ENCODE measurements at regions not wholly inside any gene's neighbourhood (a gene's known extent, or its start where the extent isn't known, plus 50 kb on each side); places are given as distances from the start of the nearest gene placed in this dataset.

DNA sequence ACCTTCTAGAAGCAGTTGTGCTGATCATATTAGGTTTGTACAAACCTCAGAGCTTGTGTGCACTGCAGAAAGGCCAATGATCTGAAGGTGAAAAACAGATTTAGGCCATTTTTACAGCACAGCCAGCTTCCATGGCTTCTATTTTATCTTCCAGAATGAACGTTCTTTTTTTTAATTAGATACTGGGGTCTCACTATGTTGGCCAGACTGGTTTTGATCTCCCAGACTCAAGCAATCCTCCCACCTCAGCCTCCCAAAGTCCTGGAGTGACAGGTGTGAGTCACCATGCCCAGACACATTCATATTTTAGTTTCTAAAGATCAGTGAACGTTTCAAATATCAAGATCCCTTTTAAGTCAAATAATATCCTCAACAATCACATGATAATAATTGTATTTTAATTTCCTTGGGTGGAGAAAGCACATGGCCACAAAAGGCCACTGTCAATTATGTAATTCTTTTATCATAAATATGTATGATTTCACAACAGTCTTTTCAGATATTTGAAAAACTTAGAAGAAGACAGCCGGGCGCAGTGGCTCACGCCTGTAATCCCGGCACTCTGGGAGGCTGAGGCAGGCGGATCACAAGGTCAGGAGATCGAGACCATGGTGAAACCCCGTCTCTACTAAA lies 326.7 kb upstream of the JARID2 start:
- H3K4me2 ChIP-seq (ENCODE audit: low read length) = no peak overlapping the region
- H3K79me2 ChIP-seq (replicated peaks; ENCODE audit: insufficient read depth, low read length) = no peaks in the 10 kb centered on the region
- H4K20me1 ChIP-seq (ENCODE audit: insufficient read depth) = no peaks in the 10 kb centered on the region
- TF ChIP-seq POLR2AphosphoS5 (IDR thresholded peaks at IDR 0.05) = no peak
- TF ChIP-seq, protein P1, sequence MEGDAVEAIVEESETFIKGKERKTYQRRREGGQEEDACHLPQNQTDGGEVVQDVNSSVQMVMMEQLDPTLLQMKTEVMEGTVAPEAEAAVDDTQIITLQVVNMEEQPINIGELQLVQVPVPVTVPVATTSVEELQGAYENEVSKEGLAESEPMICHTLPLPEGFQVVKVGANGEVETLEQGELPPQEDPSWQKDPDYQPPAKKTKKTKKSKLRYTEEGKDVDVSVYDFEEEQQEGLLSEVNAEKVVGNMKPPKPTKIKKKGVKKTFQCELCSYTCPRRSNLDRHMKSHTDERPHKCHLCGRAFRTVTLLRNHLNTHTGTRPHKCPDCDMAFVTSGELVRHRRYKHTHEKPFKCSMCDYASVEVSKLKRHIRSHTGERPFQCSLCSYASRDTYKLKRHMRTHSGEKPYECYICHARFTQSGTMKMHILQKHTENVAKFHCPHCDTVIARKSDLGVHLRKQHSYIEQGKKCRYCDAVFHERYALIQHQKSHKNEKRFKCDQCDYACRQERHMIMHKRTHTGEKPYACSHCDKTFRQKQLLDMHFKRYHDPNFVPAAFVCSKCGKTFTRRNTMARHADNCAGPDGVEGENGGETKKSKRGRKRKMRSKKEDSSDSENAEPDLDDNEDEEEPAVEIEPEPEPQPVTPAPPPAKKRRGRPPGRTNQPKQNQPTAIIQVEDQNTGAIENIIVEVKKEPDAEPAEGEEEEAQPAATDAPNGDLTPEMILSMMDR (IDR thresholded peaks at IDR 0.05; ENCODE audit: poor library complexity, severe bottlenecking) = no peak
- no peak for TF ChIP-seq EZH2 (IDR thresholded peaks at IDR 0.05; ENCODE audit: borderline replicate concordance, insufficient read depth, low read length, poor library complexity, severe bottlenecking)
- no peaks in the 10 kb centered on the region for H3F3A ChIP-seq (ENCODE audit: insufficient read depth, low read length, poor library complexity, severe bottlenecking)
- H3K9me3 ChIP-seq (ENCODE audit: low read length) = no peaks in the 10 kb centered on the region
- no peaks in the 10 kb centered on the region for H3K27me3 ChIP-seq (ENCODE audit: insufficient read depth, low read depth, low read length)
- H3K9me2 ChIP-seq (ENCODE audit: insufficient read depth, low read length) = no peaks in the 10 kb centered on the region
- H3K4me3 ChIP-seq (ENCODE audit: low read length) = no peak overlapping the region
- no peak overlapping the region for H3K27ac ChIP-seq (ENCODE audit: low read length)
- no peaks in the 10 kb centered on the region for H3K36me3 ChIP-seq (ENCODE audit: insufficient read depth, low read length)
- no peak overlapping the region for H3K9ac ChIP-seq (ENCODE audit: low read length)
- H2AFZ ChIP-seq (ENCODE audit: low read depth, low read length) = no peak overlapping the region

DNA sequence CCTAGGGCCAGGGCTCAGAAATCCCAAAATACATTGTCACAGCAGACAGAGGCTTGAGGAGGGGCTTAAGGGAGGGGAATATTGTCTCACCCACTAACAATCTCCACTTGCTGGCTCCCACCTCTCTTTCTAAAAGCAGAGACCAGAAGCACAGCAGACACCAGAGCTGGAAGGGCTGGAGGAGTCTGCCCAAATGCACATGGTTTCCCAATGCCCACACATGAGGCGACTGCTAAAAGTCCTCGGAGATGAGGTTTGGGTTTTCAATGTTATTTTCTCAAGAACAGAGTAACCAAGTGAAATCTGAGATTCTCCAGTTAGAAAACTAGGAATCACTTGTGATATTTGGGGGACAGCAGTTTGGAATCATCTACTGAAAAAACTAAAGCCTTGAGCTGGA lies 325.6 kb upstream of the JARID2 start:
- Histone ChIP-seq H3K9me3 (ENCODE audit: low read length) (no peaks in the 10 kb centered on the region), H4K20me1 (ENCODE audit: insufficient read depth) (no peaks in the 10 kb centered on the region), H3K36me3 (ENCODE audit: insufficient read depth, low read length) (no peaks in the 10 kb centered on the region), H3K4me3 (ENCODE audit: low read length) (no peak overlapping the region), H3F3A (ENCODE audit: insufficient read depth, low read length, poor library complexity, severe bottlenecking) (no peaks in the 10 kb centered on the region), H3K9me2 (ENCODE audit: insufficient read depth, low read length) (no peaks in the 10 kb centered on the region), H3K4me2 (ENCODE audit: low read length) (no peak overlapping the region), H2AFZ (ENCODE audit: low read depth, low read length) (no peak overlapping the region), H3K9ac (ENCODE audit: low read length) (no peak overlapping the region), H3K27me3 (ENCODE audit: insufficient read depth, low read depth, low read length) (no peaks in the 10 kb centered on the region), H3K79me2 (replicated peaks; ENCODE audit: insufficient read depth, low read length) (no peaks in the 10 kb centered on the region), H3K27ac (ENCODE audit: low read length) (no peak overlapping the region)
- no peak for TF ChIP-seq EP300 (conservative IDR thresholded peaks at IDR 0.05; ENCODE audit: poor library complexity, severe bottlenecking)
- TF ChIP-seq, protein P2, sequence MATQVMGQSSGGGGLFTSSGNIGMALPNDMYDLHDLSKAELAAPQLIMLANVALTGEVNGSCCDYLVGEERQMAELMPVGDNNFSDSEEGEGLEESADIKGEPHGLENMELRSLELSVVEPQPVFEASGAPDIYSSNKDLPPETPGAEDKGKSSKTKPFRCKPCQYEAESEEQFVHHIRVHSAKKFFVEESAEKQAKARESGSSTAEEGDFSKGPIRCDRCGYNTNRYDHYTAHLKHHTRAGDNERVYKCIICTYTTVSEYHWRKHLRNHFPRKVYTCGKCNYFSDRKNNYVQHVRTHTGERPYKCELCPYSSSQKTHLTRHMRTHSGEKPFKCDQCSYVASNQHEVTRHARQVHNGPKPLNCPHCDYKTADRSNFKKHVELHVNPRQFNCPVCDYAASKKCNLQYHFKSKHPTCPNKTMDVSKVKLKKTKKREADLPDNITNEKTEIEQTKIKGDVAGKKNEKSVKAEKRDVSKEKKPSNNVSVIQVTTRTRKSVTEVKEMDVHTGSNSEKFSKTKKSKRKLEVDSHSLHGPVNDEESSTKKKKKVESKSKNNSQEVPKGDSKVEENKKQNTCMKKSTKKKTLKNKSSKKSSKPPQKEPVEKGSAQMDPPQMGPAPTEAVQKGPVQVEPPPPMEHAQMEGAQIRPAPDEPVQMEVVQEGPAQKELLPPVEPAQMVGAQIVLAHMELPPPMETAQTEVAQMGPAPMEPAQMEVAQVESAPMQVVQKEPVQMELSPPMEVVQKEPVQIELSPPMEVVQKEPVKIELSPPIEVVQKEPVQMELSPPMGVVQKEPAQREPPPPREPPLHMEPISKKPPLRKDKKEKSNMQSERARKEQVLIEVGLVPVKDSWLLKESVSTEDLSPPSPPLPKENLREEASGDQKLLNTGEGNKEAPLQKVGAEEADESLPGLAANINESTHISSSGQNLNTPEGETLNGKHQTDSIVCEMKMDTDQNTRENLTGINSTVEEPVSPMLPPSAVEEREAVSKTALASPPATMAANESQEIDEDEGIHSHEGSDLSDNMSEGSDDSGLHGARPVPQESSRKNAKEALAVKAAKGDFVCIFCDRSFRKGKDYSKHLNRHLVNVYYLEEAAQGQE (IDR thresholded peaks at IDR 0.05; ENCODE audit: borderline replicate concordance) = no peak
- TF ChIP-seq EZH2 (IDR thresholded peaks at IDR 0.05; ENCODE audit: borderline replicate concordance, insufficient read depth, low read length, poor library complexity, severe bottlenecking) = no peak
- TF ChIP-seq, protein P1 (IDR thresholded peaks at IDR 0.05; ENCODE audit: poor library complexity, severe bottlenecking) = no peak
- no peak for TF ChIP-seq RAD21 (conservative IDR thresholded peaks at IDR 0.05)
- no peak for TF ChIP-seq TAF1 (IDR thresholded peaks at IDR 0.05; ENCODE audit: low read depth)
- TF ChIP-seq SMC3 (conservative IDR thresholded peaks at IDR 0.05; ENCODE audit: poor library complexity) = no peak
- TF ChIP-seq MXI1 (conservative IDR thresholded peaks at IDR 0.05; ENCODE audit: poor library complexity, severe bottlenecking) = no peak
- no peak for TF ChIP-seq POLR2AphosphoS5 (IDR thresholded peaks at IDR 0.05)
